ENCODE measurements at regions not wholly inside any gene's neighbourhood (a gene's known extent, or its start where the extent isn't known, plus 50 kb on each side); places are given as distances from the start of the nearest gene placed in this dataset.

DNA sequence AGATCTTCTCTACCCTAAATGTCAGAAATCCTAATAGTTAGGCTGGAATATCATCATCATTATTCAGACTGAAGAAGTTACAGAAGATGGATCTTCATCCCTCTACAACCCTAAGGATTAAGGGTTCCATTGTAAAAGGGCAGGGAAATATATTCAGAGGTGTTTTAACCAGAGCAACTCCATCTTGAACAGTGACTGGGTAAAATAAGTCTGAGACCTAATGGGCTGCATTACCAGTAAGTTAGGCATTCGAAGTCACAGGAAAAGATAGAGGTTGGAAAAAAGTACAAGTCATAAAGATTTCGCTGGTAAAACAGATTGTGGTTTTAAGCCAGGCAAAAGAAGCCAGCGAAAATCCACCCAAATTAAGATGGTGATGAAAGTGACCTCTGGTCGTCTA is 968.7 kb downstream of the CNTNAP5 start:
- Mint-ChIP-seq H3K4me1 (no peaks in the 10 kb centered on the region), H3K9me3 (peaks cover 0 to 4% (median 3%) of the 10 kb centered on the region in 7 donors), H3K4me3 (no peak overlapping the region), H3K36me3 (no peaks in the 10 kb centered on the region), H3K27me3 (ENCODE audit: low read depth in 3 of 3) (no peaks in the 10 kb centered on the region), H3K27ac (no peak overlapping the region)
- Histone ChIP-seq H3K36me3 (replicated peaks in 1 of 2; ENCODE audit: control insufficient read depth in 1 of 2, insufficient read depth in 2 of 2, low read length in 2 of 2) (no peaks in the 10 kb centered on the region), H3K27ac (ENCODE audit: low read depth in 1 of 2, low read length in 2 of 2) (no peak overlapping the region), H3K27me3 (ENCODE audit: control insufficient read depth in 2 of 2, insufficient read depth in 2 of 2, low read length in 2 of 2) (no peaks in the 10 kb centered on the region), H3K4me3 (replicated peaks in 1 of 3; ENCODE audit: low read depth in 2 of 3, low read length in 3 of 3) (no peak overlapping the region), H3K9me3 (replicated peaks in 1 of 2; ENCODE audit: control insufficient read depth in 1 of 2, insufficient read depth in 1 of 2, low read length in 2 of 2) (peaks cover 0 to 5% of the 10 kb centered on the region in 2 donors), H3K9ac (ENCODE audit: insufficient read depth, low read length, poor library complexity, severe bottlenecking) (no peak overlapping the region), H2AFZ (ENCODE audit: insufficient read depth, low read depth, low read length, poor library complexity, severe bottlenecking) (no peak overlapping the region), H3K79me2 (ENCODE audit: insufficient read depth, low read length) (no peaks in the 10 kb centered on the region), H3K4me2 (replicated peaks; ENCODE audit: extremely low read depth, low read length, poor library complexity, severe bottlenecking) (no peak overlapping the region), H4K20me1 (ENCODE audit: insufficient read depth, low read length) (no peaks in the 10 kb centered on the region), H3K4me1 (ENCODE audit: control insufficient read depth in 1 of 2, insufficient read depth in 2 of 2, low read length in 2 of 2) (no peaks in the 10 kb centered on the region)
- WGBS (ENCODE audit: insufficient coverage): no CpG with 5 or more reads among the region's 4 CpGs
- intact Hi-C loops (cut with micrococcal nuclease): no loop called here
- no peak for DNase-seq
- no peak for TF ChIP-seq CTCF (IDR thresholded peaks at IDR 0.05)

DNA sequence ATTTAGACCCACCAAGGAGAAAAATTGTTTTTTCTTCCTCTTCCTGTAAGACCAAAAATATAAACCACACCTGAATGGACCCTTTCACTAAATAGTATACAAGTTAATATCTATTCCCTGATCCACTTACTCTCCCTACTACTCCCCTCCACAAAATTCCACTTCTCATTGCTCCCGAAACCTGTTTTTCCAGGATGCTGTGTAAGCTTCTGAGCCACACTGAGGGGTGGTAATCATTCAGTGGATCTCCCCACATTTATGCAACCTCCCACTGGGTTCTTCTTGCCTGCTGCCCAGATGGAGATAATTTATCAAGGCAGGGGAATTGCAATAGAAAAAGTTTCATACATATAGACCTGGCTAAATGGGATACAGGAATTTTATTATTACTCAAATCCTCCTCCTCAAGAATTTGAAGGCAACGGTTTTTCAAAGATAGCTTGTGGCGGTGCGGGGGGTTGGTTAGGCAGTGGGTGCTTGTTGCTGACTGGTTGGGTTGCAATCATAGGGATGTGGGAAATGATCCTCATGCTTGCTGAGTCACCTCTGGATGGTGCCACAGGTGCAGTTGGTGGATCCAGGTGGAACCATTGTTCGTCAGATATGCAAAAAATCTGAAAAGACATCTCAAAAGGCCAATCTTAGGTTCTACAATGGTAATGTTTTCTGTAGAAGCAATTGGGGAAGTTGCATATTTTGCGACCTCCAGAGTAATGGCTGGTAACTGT is 970.3 kb downstream of the CNTNAP5 start:
- Mint-ChIP-seq H3K36me3 (no peaks in the 10 kb centered on the region), H3K4me1 (no peaks in the 10 kb centered on the region), H3K9me3 (peaks cover under 1 to 4% (median 3%) of the 10 kb centered on the region in 7 donors), H3K4me3 (no peak overlapping the region), H3K27me3 (ENCODE audit: low read depth in 3 of 3) (peaks cover 0 to 2% (median 0%) of the 10 kb centered on the region in 3 donors), H3K27ac (peak overlapping the region in 2 of 7 donors; percentile 10 to 57)
- H3K9ac ChIP-seq (ENCODE audit: insufficient read depth, low read length, poor library complexity, severe bottlenecking): no peak overlapping the region
- no peak overlapping the region for H3K4me3 ChIP-seq (replicated peaks in 1 of 3; ENCODE audit: low read depth in 2 of 3, low read length in 3 of 3)
- H3K36me3 ChIP-seq (replicated peaks in 1 of 2; ENCODE audit: control insufficient read depth in 1 of 2, insufficient read depth in 2 of 2, low read length in 2 of 2): no peaks in the 10 kb centered on the region
- H3K4me1 ChIP-seq (ENCODE audit: control insufficient read depth in 1 of 2, insufficient read depth in 2 of 2, low read length in 2 of 2): no peaks in the 10 kb centered on the region
- TF ChIP-seq CTCF (IDR thresholded peaks at IDR 0.05): no peak
- WGBS (ENCODE audit: insufficient coverage): 74% methylated on average over 3 of the region's 6 CpGs
- peaks cover 0 to 5% of the 10 kb centered on the region in 2 donors for H3K9me3 ChIP-seq (replicated peaks in 1 of 2; ENCODE audit: control insufficient read depth in 1 of 2, insufficient read depth in 1 of 2, low read length in 2 of 2)
- no peaks in the 10 kb centered on the region for H3K79me2 ChIP-seq (ENCODE audit: insufficient read depth, low read length)
- H4K20me1 ChIP-seq (ENCODE audit: insufficient read depth, low read length): no peaks in the 10 kb centered on the region
- no peak overlapping the region for H3K27ac ChIP-seq (ENCODE audit: low read depth in 1 of 2, low read length in 2 of 2)
- no peak overlapping the region for H2AFZ ChIP-seq (ENCODE audit: insufficient read depth, low read depth, low read length, poor library complexity, severe bottlenecking)
- DNase-seq: no peak
- intact Hi-C loops (cut with micrococcal nuclease): no loop called here
- no peak overlapping the region for H3K4me2 ChIP-seq (replicated peaks; ENCODE audit: extremely low read depth, low read length, poor library complexity, severe bottlenecking)
- no peaks in the 10 kb centered on the region for H3K27me3 ChIP-seq (ENCODE audit: control insufficient read depth in 2 of 2, insufficient read depth in 2 of 2, low read length in 2 of 2)
